ENCODE measurements at regions not wholly inside any gene's neighbourhood (a gene's known extent, or its start where the extent isn't known, plus 50 kb on each side); places are given as distances from the start of the nearest gene placed in this dataset.

- Mint-ChIP-seq H3K27ac (no peak overlapping the region), H3K36me3 (ENCODE audit: low read depth) (no peaks in the 10 kb centered on the region), H3K4me3 (no peak overlapping the region), H3K27me3 (ENCODE audit: low read depth) (peaks cover 38% of the 10 kb centered on the region), H3K4me1 (no peaks in the 10 kb centered on the region), H3K9me3 (peaks cover 39% of the 10 kb centered on the region)
- TF ChIP-seq CTCF (IDR thresholded peaks at IDR 0.05; ENCODE audit: unreplicated experiment in 3 of 3) = no peak
Observed at GRCh38 chr22:47289336-47289985, 527.0 kb downstream of the TBC1D22A start.

- Mint-ChIP-seq H3K36me3 (ENCODE audit: low read depth) (no peaks in the 10 kb centered on the region), H3K27me3 (ENCODE audit: low read depth) (peaks cover 34% of the 10 kb centered on the region), H3K9me3 (peaks cover 38% of the 10 kb centered on the region), H3K4me1 (no peaks in the 10 kb centered on the region), H3K4me3 (no peak overlapping the region), H3K27ac (no peak overlapping the region)
- no peak for TF ChIP-seq CTCF (IDR thresholded peaks at IDR 0.05; ENCODE audit: unreplicated experiment in 3 of 3)
Observed at GRCh38 chr22:47288680-47289079, 526.2 kb downstream of the TBC1D22A start.

GRCh38 chr22:47287516-47287915 lies 525.1 kb downstream of the TBC1D22A start:
- no peak for TF ChIP-seq CTCF (IDR thresholded peaks at IDR 0.05; ENCODE audit: unreplicated experiment in 3 of 3)
- no peaks in the 10 kb centered on the region for H3K4me1 Mint-ChIP-seq

GRCh38 chr22:47286590-47286989 lies 524.1 kb downstream of the TBC1D22A start:
- Mint-ChIP-seq H3K9me3 (peaks cover 29% of the 10 kb centered on the region), H3K4me3 (no peak overlapping the region), H3K27ac (no peak overlapping the region), H3K27me3 (ENCODE audit: low read depth) (peaks cover 26% of the 10 kb centered on the region), H3K4me1 (no peaks in the 10 kb centered on the region), H3K36me3 (ENCODE audit: low read depth) (no peaks in the 10 kb centered on the region)
- TF ChIP-seq CTCF (IDR thresholded peaks at IDR 0.05; ENCODE audit: unreplicated experiment in 3 of 3) = no peak

More at GRCh38 chr22:47287516-47287915, 525.1 kb downstream of the TBC1D22A start:
- Mint-ChIP-seq H3K27ac (no peak overlapping the region), H3K27me3 (ENCODE audit: low read depth) (peaks cover 29% of the 10 kb centered on the region), H3K9me3 (peaks cover 28% of the 10 kb centered on the region), H3K4me3 (no peak overlapping the region), H3K36me3 (ENCODE audit: low read depth) (no peaks in the 10 kb centered on the region)

GRCh38 chr22:47285981-47286380 lies 523.5 kb downstream of the TBC1D22A start:
- Mint-ChIP-seq H3K9me3 (peaks cover 27% of the 10 kb centered on the region), H3K27ac (no peak overlapping the region), H3K4me1 (no peaks in the 10 kb centered on the region), H3K36me3 (ENCODE audit: low read depth) (no peaks in the 10 kb centered on the region), H3K4me3 (no peak overlapping the region), H3K27me3 (ENCODE audit: low read depth) (peaks cover 23% of the 10 kb centered on the region)
- no peak for TF ChIP-seq CTCF (IDR thresholded peaks at IDR 0.05; ENCODE audit: unreplicated experiment in 3 of 3)

- Mint-ChIP-seq H3K27me3 (ENCODE audit: low read depth) (peaks cover 26% of the 10 kb centered on the region), H3K4me3 (no peak overlapping the region), H3K9me3 (peaks cover 24% of the 10 kb centered on the region), H3K36me3 (ENCODE audit: low read depth) (no peaks in the 10 kb centered on the region), H3K4me1 (no peaks in the 10 kb centered on the region), H3K27ac (no peak overlapping the region)
- no peak for TF ChIP-seq CTCF (IDR thresholded peaks at IDR 0.05; ENCODE audit: unreplicated experiment in 3 of 3)
Observed at GRCh38 chr22:47284822-47285221, 522.4 kb downstream of the TBC1D22A start.

Measured in nephron (organoid).